GM19395 (cell line): ENCODE measurements at regions not wholly inside any gene's neighbourhood (a gene's known extent, or its start where the extent isn't known, plus 50 kb on each side); places are given as distances from the start of the nearest gene placed in this dataset.

ENCODE experiments used
- ATAC-seq: cut with Tn5 transposase; IDR thresholded peaks from one replicate; pipeline ENCODE4 v1.9.1; 2021; ENCODE audit warnings: mild to moderate bottlenecking, moderate library complexity; ENCODE audit not compliant: unreplicated experiment

DNA sequence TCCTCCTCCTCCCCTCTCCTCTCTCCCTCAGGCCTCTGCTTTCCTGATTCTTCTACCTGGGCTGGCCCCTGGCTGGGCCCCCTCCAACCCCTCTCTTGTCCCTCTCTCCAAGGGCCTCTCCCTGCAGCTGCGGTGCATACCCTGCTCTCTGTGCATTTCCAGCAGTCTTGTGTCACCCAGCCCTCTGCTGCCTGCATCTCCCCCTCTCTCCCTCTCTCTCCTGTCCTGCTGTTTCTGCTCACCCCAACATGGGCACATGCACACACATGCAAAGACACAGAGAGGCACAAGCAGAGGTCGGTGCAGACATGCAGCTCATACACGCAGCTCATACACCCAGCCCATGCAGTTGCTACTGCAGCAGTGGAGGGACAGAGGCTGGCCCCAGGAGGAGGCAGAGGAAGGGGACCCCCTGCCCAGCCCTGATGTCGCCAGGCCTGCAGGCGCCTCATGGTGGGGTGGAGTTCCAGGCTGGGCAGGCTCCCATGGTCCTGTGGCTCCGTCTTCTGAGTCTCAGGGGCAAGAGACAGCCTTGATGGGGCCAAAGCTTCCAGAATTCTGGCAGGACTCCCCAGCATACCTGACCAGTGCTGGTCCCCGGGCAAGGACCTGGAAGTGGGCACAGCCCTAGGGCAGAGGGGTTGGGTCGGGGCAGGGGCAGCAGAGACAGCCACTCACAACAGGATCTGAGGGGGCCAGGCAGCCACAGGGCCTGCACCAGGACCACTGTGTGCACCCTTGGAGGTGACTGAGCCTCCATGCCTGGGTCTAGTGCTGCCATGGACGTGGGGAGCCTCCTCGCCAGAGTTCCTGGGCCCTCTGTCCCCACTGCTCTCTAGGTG, 216.9 kb downstream of the C9orf50 start:
- ATAC-seq, result no peak

GRCh38 chr9:129402931-129403778, 217.7 kb downstream of the C9orf50 start:
- no peak for ATAC-seq

DNA sequence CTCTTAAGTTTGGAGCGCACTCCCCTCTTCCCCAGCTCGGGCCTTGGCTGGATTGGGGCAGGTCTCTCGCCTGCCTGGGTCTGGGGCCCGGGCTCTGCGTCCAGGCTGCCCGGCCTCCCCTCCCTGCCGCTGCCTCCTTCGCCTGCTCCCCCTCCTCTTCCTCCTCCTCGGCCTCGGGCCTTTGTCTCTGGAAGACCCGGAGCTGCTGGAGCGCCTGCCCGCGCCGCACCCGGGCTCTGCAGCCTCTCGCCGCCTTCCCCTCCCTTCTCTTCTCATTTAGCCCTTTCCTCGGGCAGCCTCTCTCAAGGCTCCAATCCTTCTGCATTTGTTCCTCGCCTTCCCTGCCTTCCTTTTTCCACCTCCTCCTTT, 218.5 kb downstream of the C9orf50 start:
- ATAC-seq, result no peak

GRCh38 chr9:129401623-129402370, 219.1 kb downstream of the C9orf50 start:
- ATAC-seq, result no peak

DNA sequence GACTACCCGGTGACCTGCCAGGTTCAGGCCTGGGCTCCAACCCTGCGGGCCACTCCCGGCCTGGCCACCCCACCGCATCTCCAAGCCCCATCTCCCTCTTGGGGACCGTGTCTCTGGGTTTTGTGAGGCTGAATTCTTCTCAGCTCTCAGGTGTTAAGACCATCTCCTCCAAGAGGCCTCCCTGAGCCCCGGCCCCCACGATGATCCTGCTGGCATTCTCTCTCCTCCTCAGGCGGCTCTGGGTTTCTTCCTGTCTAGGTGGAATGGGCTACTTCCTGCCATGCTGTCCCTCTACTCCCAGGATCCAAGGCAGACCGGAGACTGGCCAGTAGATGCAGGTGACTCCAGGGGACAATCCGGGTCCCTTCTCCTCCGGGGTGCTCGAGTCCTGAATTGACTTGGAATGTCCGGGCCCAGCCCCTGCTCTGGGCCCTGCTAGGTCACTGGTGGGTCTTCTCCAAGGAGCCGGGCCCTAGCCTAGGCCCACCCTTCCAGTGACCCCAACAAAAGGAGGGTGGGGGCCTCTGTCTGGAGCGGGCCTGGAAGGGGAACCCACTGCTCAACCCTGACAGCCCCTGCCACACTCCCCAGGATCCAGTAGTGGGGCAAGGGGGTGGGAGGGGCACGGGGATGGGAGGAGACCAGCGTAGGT, 219.8 kb downstream of the C9orf50 start:
- ATAC-seq, result no peak

- no peak for ATAC-seq
Observed at GRCh38 chr9:129400001-129400970, 220.6 kb downstream of the C9orf50 start.

GRCh38 chr9:129399634-129399990, 221.3 kb downstream of the C9orf50 start:
- no peak for ATAC-seq

GRCh38 chr9:129398961-129399633, 221.0 kb upstream of the IER5L start:
- no peak for ATAC-seq

GRCh38 chr9:129398101-129398960, 220.3 kb upstream of the IER5L start:
- ATAC-seq, result no peak

GRCh38 chr9:129397335-129397734, 219.3 kb upstream of the IER5L start:
- ATAC-seq, result no peak

DNA sequence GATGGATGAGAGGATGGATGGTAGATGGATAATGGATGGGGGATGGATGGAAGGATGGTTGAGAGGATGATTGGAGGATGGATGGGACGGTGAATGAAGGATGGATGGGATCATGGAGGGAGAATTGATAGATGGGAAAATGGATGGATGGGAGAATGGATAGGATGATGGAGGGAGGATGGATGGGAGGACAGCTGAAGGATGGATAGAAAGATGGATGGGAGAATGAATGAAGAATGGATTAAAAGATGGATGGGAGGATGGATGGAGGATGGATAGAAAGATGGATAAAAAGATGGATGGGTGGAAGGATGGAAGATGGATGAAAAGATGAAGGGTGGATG, 218.3 kb upstream of the IER5L start:
- ATAC-seq, result no peak

- no peak for ATAC-seq
Observed at GRCh38 chr9:129395633-129396364, 217.7 kb upstream of the IER5L start.

- no peak for ATAC-seq
Observed at GRCh38 chr9:129394886-129395279, 216.8 kb upstream of the IER5L start.

- ATAC-seq, result no peak
Observed at GRCh38 chr9:129394061-129394885, 216.2 kb upstream of the IER5L start.

- no peak for ATAC-seq
Observed at GRCh38 chr9:129393064-129393463, 215.0 kb upstream of the IER5L start.

DNA sequence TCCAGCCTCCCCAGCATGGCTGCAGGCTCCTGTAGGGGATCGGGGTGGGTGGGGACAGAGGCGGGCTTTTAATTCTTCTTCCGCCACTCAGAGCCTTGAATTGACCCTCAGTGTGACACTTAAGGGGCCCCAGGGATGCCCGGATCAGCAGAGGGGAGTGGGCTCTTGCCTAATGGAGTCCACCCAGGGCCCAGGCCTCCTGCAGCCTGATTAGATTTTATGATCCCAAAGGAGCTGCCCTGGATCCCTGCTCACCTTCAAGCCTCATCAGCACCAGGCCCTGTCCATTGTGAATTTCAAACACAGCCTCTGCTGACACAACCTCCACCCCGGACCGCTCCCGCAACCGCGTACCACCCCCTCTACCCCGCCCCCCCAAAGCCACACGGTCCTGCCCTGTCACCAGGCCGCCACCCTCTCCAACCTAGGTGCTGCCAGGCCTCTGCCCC, 214.1 kb upstream of the IER5L start:
- ATAC-seq, result no peak

GRCh38 chr9:129391221-129391661, 213.2 kb upstream of the IER5L start:
- ATAC-seq, result no peak
